ENCODE measurements at regions not wholly inside any gene's neighbourhood (a gene's known extent, or its start where the extent isn't known, plus 50 kb on each side); places are given as distances from the start of the nearest gene placed in this dataset.

DNA sequence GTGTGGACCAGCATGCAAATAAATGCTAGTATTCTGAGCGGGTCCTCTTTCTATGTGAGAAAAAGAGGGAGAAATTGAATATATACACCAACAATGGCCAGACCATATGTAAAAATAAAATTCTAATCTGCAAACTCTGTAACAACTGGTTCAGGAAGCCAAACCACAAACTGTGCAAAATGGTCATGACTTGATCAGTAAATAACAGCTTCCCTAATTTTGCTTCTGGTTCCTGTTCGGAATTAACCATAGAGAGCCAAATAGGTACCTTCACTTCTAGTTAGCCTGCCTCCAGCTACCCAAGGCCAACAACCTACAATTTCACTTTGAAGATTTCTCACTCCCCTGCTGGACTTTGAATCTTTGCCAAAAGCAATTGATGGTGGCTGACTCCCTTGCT lies 1313.2 kb downstream of the ADGRL3 start:
- TF ChIP-seq, protein P1, sequence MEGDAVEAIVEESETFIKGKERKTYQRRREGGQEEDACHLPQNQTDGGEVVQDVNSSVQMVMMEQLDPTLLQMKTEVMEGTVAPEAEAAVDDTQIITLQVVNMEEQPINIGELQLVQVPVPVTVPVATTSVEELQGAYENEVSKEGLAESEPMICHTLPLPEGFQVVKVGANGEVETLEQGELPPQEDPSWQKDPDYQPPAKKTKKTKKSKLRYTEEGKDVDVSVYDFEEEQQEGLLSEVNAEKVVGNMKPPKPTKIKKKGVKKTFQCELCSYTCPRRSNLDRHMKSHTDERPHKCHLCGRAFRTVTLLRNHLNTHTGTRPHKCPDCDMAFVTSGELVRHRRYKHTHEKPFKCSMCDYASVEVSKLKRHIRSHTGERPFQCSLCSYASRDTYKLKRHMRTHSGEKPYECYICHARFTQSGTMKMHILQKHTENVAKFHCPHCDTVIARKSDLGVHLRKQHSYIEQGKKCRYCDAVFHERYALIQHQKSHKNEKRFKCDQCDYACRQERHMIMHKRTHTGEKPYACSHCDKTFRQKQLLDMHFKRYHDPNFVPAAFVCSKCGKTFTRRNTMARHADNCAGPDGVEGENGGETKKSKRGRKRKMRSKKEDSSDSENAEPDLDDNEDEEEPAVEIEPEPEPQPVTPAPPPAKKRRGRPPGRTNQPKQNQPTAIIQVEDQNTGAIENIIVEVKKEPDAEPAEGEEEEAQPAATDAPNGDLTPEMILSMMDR (IDR thresholded peaks at IDR 0.05) = no peak
- no peak for TF ChIP-seq EP300 (IDR thresholded peaks at IDR 0.05)

Data from ovary (tissue), 3 donors.